Parathyroid adenoma (tissue), 2 donors: ENCODE measurements at regions not wholly inside any gene's neighbourhood (a gene's known extent, or its start where the extent isn't known, plus 50 kb on each side); places are given as distances from the start of the nearest gene placed in this dataset.
"Not testable (repeated sequence)": the region's sequence is repeated elsewhere in the genome, so short reads cannot be mapped to it uniquely, and the experiment has no call there.

Source experiments
- H2AFZ ChIP-seq: fragments of 300-600 bp; sonication (generic); one replicate; pipeline ENCODE4 v1.7.0; 2017; ENCODE audit warnings: antibody characterized with exemption, mild to moderate bottlenecking
- H3K27ac ChIP-seq: fragments of 300-600 bp; sonication (generic); one replicate; pipeline ENCODE4 v1.7.0; 2017
- H3K27me3 ChIP-seq: fragments of 300-600 bp; sonication (generic); one replicate; pipeline ENCODE4 v1.7.0; 2017; ENCODE audit warnings: low read length; ENCODE audit not compliant: control insufficient read depth, insufficient read depth
- H3K36me3 ChIP-seq: fragments of 300-600 bp; sonication (generic); one replicate; pipeline ENCODE4 v1.7.0; 2017; ENCODE audit warnings: low read length; ENCODE audit not compliant: control insufficient read depth, insufficient read depth
- H3K4me1 ChIP-seq: fragments of 300-600 bp; sonication (generic); one replicate; pipeline ENCODE4 v1.7.0; 2017; ENCODE audit warnings: control low read depth
- H3K4me2 ChIP-seq: fragments of 300-600 bp; sonication (generic); one replicate; pipeline ENCODE4 v1.7.0; 2017; ENCODE audit warnings: low read length
- H3K4me3 ChIP-seq: fragments of 300-600 bp; sonication (generic); one replicate; pipeline ENCODE4 v1.7.0; 2017; ENCODE audit warnings: low read depth, low read length
- H3K79me2 ChIP-seq: fragments of 300-600 bp; sonication (generic); one replicate; pipeline ENCODE4 v1.7.0; 2017; ENCODE audit warnings: control low read depth
- H3K9ac ChIP-seq: fragments of 300-600 bp; sonication (generic); one replicate; pipeline ENCODE4 v1.7.0; 2017; ENCODE audit warnings: mild to moderate bottlenecking
- H3K9me3 ChIP-seq: fragments of 300-600 bp; sonication (generic); one replicate; pipeline ENCODE4 v1.7.0; 2017; ENCODE audit warnings: low read length; ENCODE audit not compliant: control insufficient read depth
- TF ChIP-seq, protein P1 (sequence below): fragments of 300-600 bp; sonication (generic); IDR thresholded peaks from one replicate; pipeline ENCODE4 v1.7.0; 2017; ENCODE audit warnings: antibody characterized with exemption, mild to moderate bottlenecking
- donor health status: primary hyperparathyroidism.

GRCh38 chr3:101119535-101119934, 126.3 kb upstream of the ABI3BP start:
- Histone ChIP-seq H3K4me1 (no peaks in the 10 kb centered on the region), H3K27ac (no peak overlapping the region), H3K36me3 (no peaks in the 10 kb centered on the region), H3K9ac (no peak overlapping the region), H2AFZ (no peak overlapping the region), H3K9me3 (no peaks in the 10 kb centered on the region), H3K4me3 (no peak overlapping the region), H3K79me2 (no peaks in the 10 kb centered on the region), H3K27me3 (no peaks in the 10 kb centered on the region), H3K4me2 (no peak overlapping the region)
- TF ChIP-seq, protein P1, sequence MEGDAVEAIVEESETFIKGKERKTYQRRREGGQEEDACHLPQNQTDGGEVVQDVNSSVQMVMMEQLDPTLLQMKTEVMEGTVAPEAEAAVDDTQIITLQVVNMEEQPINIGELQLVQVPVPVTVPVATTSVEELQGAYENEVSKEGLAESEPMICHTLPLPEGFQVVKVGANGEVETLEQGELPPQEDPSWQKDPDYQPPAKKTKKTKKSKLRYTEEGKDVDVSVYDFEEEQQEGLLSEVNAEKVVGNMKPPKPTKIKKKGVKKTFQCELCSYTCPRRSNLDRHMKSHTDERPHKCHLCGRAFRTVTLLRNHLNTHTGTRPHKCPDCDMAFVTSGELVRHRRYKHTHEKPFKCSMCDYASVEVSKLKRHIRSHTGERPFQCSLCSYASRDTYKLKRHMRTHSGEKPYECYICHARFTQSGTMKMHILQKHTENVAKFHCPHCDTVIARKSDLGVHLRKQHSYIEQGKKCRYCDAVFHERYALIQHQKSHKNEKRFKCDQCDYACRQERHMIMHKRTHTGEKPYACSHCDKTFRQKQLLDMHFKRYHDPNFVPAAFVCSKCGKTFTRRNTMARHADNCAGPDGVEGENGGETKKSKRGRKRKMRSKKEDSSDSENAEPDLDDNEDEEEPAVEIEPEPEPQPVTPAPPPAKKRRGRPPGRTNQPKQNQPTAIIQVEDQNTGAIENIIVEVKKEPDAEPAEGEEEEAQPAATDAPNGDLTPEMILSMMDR = no peak

- no peak overlapping the region for H3K9ac ChIP-seq
- H3K27me3 ChIP-seq = no peaks in the 10 kb centered on the region
- H3K4me2 ChIP-seq = no peak overlapping the region
- TF ChIP-seq, protein P1 = no peak
- no peak overlapping the region for H3K4me3 ChIP-seq
- no peak overlapping the region for H2AFZ ChIP-seq
- H3K4me1 ChIP-seq = no peaks in the 10 kb centered on the region
- no peaks in the 10 kb centered on the region for H3K36me3 ChIP-seq
- H3K9me3 ChIP-seq = no peaks in the 10 kb centered on the region
- H3K27ac ChIP-seq = no peak overlapping the region
- H3K79me2 ChIP-seq = no peaks in the 10 kb centered on the region
These were observed 124.8 kb upstream of the ABI3BP start for GRCh38 chr3:101117980-101118379.

GRCh38 chr3:101117465-101117864, 124.2 kb upstream of the ABI3BP start:
- no peaks in the 10 kb centered on the region for H3K4me1 ChIP-seq
- no peak overlapping the region for H2AFZ ChIP-seq
- no peak overlapping the region for H3K27ac ChIP-seq
- no peaks in the 10 kb centered on the region for H3K27me3 ChIP-seq
- H3K36me3 ChIP-seq = no peaks in the 10 kb centered on the region
- H3K4me2 ChIP-seq = no peak overlapping the region
- no peaks in the 10 kb centered on the region for H3K79me2 ChIP-seq
- no peak overlapping the region for H3K4me3 ChIP-seq
- H3K9me3 ChIP-seq = no peaks in the 10 kb centered on the region
- TF ChIP-seq, protein P1 = no peak
- no peak overlapping the region for H3K9ac ChIP-seq

DNA sequence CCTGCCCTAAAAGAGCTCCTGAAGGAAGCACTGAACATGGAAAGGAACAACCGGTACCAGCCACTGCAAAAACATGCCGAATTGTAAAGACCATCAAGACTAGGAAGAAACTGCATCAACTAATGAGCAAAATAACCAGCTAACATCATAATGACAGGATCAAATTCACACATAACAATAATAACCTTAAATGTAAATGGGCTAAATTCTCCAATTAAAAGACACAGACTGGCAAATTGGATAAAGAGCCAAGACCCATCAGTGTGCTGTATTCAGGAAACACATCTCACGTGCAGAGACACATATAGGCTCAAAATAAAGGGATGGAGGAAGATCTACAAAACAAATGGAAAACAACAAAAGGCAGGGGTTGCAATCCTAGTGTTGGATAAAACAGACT, 117.1 kb upstream of the ABI3BP start:
- not testable (repeated sequence) for H3K9me3 ChIP-seq, H3K9ac ChIP-seq, H3K4me1 ChIP-seq, H3K36me3 ChIP-seq, H3K27ac ChIP-seq, H3K27me3 ChIP-seq, H2AFZ ChIP-seq, H3K4me3 ChIP-seq, H3K79me2 ChIP-seq, H3K4me2 ChIP-seq

GRCh38 chr3:101104321-101104720, 111.1 kb upstream of the ABI3BP start:
- Histone ChIP-seq H3K4me3 (no peak overlapping the region), H3K4me1 (no peaks in the 10 kb centered on the region), H2AFZ (no peak overlapping the region), H3K27me3 (no peaks in the 10 kb centered on the region), H3K79me2 (no peaks in the 10 kb centered on the region), H3K4me2 (no peak overlapping the region), H3K27ac (no peak overlapping the region), H3K9me3 (no peaks in the 10 kb centered on the region), H3K36me3 (no peaks in the 10 kb centered on the region), H3K9ac (no peak overlapping the region)
- TF ChIP-seq, protein P1 = no peak
